Muscle of leg (tissue), 3 donors: ENCODE measurements at regions not wholly inside any gene's neighbourhood (a gene's known extent, or its start where the extent isn't known, plus 50 kb on each side); places are given as distances from the start of the nearest gene placed in this dataset.

Experiments used
- DNase-seq: peaks from one replicate; pipeline ENCODE4 v3.0.0; 2013
- H3K27ac ChIP-seq: one replicate; pipeline ENCODE4 v1.5.1; 2013; ENCODE audit warnings: mild to moderate bottlenecking, low read length, control low read depth
- H3K27me3 ChIP-seq: one replicate; pipeline ENCODE4 v1.6.1; 2013; ENCODE audit warnings: low read length; ENCODE audit not compliant: control insufficient read depth, insufficient read depth
- H3K36me3 ChIP-seq: one replicate; pipeline ENCODE4 v1.6.1; 2013; ENCODE audit warnings: low read length; ENCODE audit not compliant: control insufficient read depth, insufficient read depth
- H3K4me1 ChIP-seq: one replicate; pipeline ENCODE4 v1.6.1; 2013; ENCODE audit warnings: low read length; ENCODE audit not compliant: control insufficient read depth, insufficient read depth
- H3K4me3 ChIP-seq: one replicate; pipeline ENCODE4 v1.5.1; 2013; ENCODE audit warnings: low read length, control low read depth
- H3K9me3 ChIP-seq: replicated peaks from 2 replicates; pipeline ENCODE4 v1.6.1; 2013; ENCODE audit warnings: low read depth, low read length; ENCODE audit not compliant: control insufficient read depth
- WGBS: methylation state at CpG from one replicate; pipeline ENCODE4 v1.1.5; 2013; ENCODE audit warnings: missing lambda C conversion rate; ENCODE audit not compliant: insufficient coverage; 5-methylcytosine and 5-hydroxymethylcytosine counted together

- no peaks in the 10 kb centered on the region for H3K9me3 ChIP-seq
- whole genome bisulfite sequencing = 64% methylated on average over 11 of the region's 11 CpGs
- H3K4me3 ChIP-seq = no peak overlapping the region
- H3K4me1 ChIP-seq = no peaks in the 10 kb centered on the region
- DNase-seq = peak; percentile 19
- H3K27me3 ChIP-seq = no peaks in the 10 kb centered on the region
- H3K27ac ChIP-seq = no peak overlapping the region
- no peaks in the 10 kb centered on the region for H3K36me3 ChIP-seq
Measured at GRCh38 chr22:47994601-47995263, 1232.3 kb downstream of the TBC1D22A start.

- 36% methylated on average over 3 of the region's 3 CpGs for WGBS
- no peaks in the 10 kb centered on the region for H3K27me3 ChIP-seq
- H3K9me3 ChIP-seq = no peaks in the 10 kb centered on the region
- no peaks in the 10 kb centered on the region for H3K4me1 ChIP-seq
- no peak for DNase-seq
- H3K27ac ChIP-seq = no peak overlapping the region
- no peak overlapping the region for H3K4me3 ChIP-seq
- H3K36me3 ChIP-seq = no peaks in the 10 kb centered on the region
Measured at GRCh38 chr22:47994045-47994444, 1231.6 kb downstream of the TBC1D22A start.

- Histone ChIP-seq H3K36me3 (no peaks in the 10 kb centered on the region), H3K27ac (no peak overlapping the region), H3K4me1 (no peaks in the 10 kb centered on the region), H3K9me3 (peaks cover 4% of the 10 kb centered on the region), H3K4me3 (no peak overlapping the region), H3K27me3 (no peaks in the 10 kb centered on the region)
- DNase-seq = peak; percentile 3
- 86% methylated on average over 1 of the region's 3 CpGs for WGBS
Measured at GRCh38 chr22:47990481-47990880, 1228.0 kb downstream of the TBC1D22A start.

GRCh38 chr22:47987885-47988515, 1225.5 kb downstream of the TBC1D22A start:
- H3K9me3 ChIP-seq = peaks cover 4% of the 10 kb centered on the region
- no peaks in the 10 kb centered on the region for H3K27me3 ChIP-seq
- no peaks in the 10 kb centered on the region for H3K36me3 ChIP-seq
- 70% methylated on average over 1 of the region's 2 CpGs for WGBS
- DNase-seq = no peak
- H3K4me3 ChIP-seq = no peak overlapping the region
- H3K27ac ChIP-seq = no peak overlapping the region
- H3K4me1 ChIP-seq = no peaks in the 10 kb centered on the region

GRCh38 chr22:47976219-47976618, 1213.8 kb downstream of the TBC1D22A start:
- no peak overlapping the region for H3K27ac ChIP-seq
- H3K4me3 ChIP-seq = no peak overlapping the region
- no peaks in the 10 kb centered on the region for H3K9me3 ChIP-seq
- no CpG with 5 or more reads among the region's 3 CpGs for WGBS
- no peaks in the 10 kb centered on the region for H3K4me1 ChIP-seq
- H3K27me3 ChIP-seq = no peaks in the 10 kb centered on the region
- no peak for DNase-seq
- no peaks in the 10 kb centered on the region for H3K36me3 ChIP-seq

- no peak overlapping the region for H3K27ac ChIP-seq
- no peaks in the 10 kb centered on the region for H3K9me3 ChIP-seq
Measured at GRCh38 chr22:47967831-47968230, 1205.4 kb downstream of the TBC1D22A start.

GRCh38 chr22:47966316-47966715, 1203.9 kb downstream of the TBC1D22A start:
- no peaks in the 10 kb centered on the region for H3K9me3 ChIP-seq
- 67% methylated on average over 1 of the region's 6 CpGs for WGBS
- no peaks in the 10 kb centered on the region for H3K27me3 ChIP-seq
- DNase-seq = no peak
- no peak overlapping the region for H3K4me3 ChIP-seq
- no peaks in the 10 kb centered on the region for H3K4me1 ChIP-seq
- no peaks in the 10 kb centered on the region for H3K36me3 ChIP-seq
- no peak overlapping the region for H3K27ac ChIP-seq

More at GRCh38 chr22:47967831-47968230, 1205.4 kb downstream of the TBC1D22A start:
- no peak for DNase-seq
- WGBS = 69% methylated on average over 4 of the region's 4 CpGs
- Histone ChIP-seq H3K4me3 (no peak overlapping the region), H3K36me3 (no peaks in the 10 kb centered on the region), H3K4me1 (no peaks in the 10 kb centered on the region), H3K27me3 (no peaks in the 10 kb centered on the region)

GRCh38 chr22:47965896-47966295, 1203.4 kb downstream of the TBC1D22A start:
- no peaks in the 10 kb centered on the region for H3K27me3 ChIP-seq

GRCh38 chr22:47965066-47965465, 1202.6 kb downstream of the TBC1D22A start:
- no peak for DNase-seq
- Histone ChIP-seq H3K27ac (no peak overlapping the region), H3K4me3 (no peak overlapping the region), H3K9me3 (no peaks in the 10 kb centered on the region), H3K4me1 (no peaks in the 10 kb centered on the region), H3K36me3 (no peaks in the 10 kb centered on the region), H3K27me3 (no peaks in the 10 kb centered on the region)
- WGBS = 79% methylated on average over 4 of the region's 6 CpGs

More at GRCh38 chr22:47965896-47966295, 1203.4 kb downstream of the TBC1D22A start:
- no peak for DNase-seq
- Histone ChIP-seq H3K4me3 (no peak overlapping the region), H3K9me3 (no peaks in the 10 kb centered on the region), H3K4me1 (no peaks in the 10 kb centered on the region), H3K36me3 (no peaks in the 10 kb centered on the region), H3K27ac (no peak overlapping the region)
- 98% methylated on average over 3 of the region's 3 CpGs for WGBS

GRCh38 chr22:47963660-47964059, 1201.2 kb downstream of the TBC1D22A start:
- WGBS = 100% methylated on average over 3 of the region's 6 CpGs

More at GRCh38 chr22:47963660-47964059, 1201.2 kb downstream of the TBC1D22A start:
- no peak overlapping the region for H3K4me3 ChIP-seq
- no peaks in the 10 kb centered on the region for H3K27me3 ChIP-seq
- no peaks in the 10 kb centered on the region for H3K36me3 ChIP-seq
- no peaks in the 10 kb centered on the region for H3K4me1 ChIP-seq
- DNase-seq = no peak
- peaks cover 3% of the 10 kb centered on the region for H3K9me3 ChIP-seq
- H3K27ac ChIP-seq = no peak overlapping the region
